ENCODE measurements at regions not wholly inside any gene's neighbourhood (a gene's known extent, or its start where the extent isn't known, plus 50 kb on each side); places are given as distances from the start of the nearest gene placed in this dataset.
A peak's percentile ranks its signal among the peaks of the same experiment; 100 is the strongest.
"Not testable (repeated sequence)": the region's sequence is repeated elsewhere in the genome, so short reads cannot be mapped to it uniquely, and the experiment has no call there.

DNA sequence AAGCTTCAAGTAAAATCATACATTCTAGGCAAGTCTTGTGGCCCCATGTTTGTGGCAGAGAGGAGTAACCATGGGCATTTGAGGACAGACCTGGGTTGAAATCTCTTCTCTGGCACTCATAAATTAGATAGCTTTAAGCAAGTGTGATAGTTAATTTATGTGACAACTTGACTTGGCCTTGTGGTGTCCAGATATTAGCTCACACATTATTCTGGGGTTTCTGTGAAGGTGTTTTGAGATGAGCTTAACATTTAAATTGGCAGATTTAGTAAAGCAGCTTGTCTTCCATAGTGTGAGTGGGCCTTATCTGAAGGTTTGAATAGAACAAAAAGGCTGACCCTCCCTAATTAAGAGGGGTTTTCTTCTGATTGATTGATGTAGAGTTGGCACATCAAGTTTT, 161.4 kb upstream of the SPRY2 start:
- DNase-seq = no peak

DNA sequence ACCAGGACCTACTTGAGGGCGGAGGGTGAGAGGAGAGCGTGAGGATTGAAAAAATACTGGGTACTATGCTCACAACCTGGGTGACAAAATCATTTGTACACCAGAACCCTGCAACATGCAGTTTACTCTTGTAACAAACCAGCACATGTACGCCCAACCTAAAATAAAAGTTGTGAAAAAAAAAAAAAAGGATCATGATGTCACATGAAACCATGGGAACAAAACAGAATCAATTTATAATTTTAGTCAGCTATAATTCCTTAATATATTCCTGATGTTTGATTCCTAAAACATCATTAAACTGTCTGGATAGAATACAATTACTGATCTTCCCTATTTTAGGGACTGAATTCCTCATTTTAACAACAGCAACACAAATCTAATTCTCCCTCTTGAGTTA, 160.6 kb upstream of the SPRY2 start:
- DNase-seq = no peak

DNA sequence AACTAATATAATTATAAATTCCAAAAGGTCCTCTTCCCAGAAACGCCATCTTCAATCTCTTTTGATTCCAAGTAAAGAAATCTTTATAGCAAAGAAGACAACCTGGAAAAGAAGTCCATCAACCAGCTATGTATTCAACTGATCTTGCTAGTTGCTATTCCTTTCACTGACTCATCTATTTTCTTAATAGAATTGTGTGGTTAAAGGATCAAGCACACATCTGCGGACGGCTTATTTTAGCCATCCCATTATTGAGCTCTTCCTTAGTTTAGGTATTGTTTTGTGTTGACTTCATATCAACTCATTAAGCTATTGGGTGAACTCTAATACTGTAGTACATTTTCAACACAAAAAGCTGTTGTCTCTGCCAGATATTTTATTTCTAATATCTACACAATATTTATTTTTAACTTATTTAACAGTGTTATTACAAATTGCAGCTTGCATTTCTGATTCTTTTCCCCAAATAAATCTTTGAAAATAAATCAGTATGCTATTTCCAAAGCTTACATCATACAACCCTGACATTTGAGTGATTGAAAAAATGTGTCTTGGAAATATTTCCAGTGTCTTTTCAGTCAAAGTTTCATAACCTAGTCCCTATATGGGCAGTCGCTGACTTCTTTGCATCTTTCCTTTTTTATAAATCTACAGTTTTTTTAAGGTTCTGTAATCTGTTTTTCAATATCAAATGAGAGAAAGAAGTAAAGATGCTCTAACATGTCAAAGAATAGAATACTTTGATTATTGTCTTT, 158.8 kb upstream of the SPRY2 start:
- DNase-seq = no peak

DNA sequence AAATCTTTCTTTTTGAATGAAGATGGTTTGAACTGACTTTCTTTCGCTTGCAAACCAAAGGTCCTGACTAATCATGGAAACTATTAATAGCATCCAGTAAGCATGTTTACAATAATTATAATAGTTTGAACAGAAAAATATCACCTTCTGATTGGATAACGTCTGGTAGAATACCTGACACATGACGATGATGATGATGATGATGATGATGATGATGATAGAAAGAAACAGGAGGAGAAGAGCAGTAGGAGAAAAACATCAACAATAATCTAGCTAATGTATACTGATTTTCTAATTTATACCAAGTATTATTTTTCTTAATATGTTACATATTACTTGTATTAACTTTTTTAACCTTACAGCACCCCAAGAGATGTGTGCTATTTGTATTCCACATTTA, 157.5 kb upstream of the SPRY2 start:
- DNase-seq = no peak

DNA sequence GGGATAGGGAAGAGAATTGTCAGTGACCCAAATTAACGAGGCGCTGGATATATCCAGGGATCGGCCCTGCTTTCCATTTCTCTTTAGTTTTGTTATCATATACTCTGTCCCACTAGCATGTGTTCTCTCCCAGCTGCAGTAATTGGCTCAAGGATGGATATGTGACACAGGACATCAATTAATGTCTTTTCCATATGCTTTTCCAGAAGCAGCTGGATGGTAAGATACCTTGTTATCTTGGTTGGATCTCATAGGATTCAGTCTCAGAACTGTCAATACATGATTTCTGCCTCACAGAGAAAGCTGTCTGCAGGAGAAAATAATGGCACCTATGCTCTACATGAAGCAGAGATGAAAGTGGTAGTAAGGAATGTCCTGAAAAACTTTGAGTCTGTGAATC, 157.1 kb upstream of the SPRY2 start:
- DNase-seq = no peak

DNA sequence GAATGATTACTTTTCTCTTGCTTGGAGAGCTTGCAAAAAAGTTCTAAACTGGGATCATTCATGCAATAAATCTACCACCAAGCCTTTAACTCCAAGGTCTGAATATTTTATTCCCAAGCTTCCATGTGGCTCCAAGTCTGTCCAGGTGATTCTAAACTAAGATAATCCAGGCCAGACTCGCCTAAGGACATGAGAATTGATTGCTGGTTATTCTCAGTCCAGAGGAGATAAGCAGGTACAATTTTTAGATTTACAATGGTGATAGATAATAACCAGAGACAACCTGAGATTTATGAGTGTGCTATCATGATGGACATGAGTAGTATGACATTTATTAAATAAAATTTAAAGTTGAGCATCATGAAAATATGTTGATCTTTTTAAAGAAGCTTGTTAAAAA, 156.5 kb upstream of the SPRY2 start:
- DNase-seq = no peak

DNA sequence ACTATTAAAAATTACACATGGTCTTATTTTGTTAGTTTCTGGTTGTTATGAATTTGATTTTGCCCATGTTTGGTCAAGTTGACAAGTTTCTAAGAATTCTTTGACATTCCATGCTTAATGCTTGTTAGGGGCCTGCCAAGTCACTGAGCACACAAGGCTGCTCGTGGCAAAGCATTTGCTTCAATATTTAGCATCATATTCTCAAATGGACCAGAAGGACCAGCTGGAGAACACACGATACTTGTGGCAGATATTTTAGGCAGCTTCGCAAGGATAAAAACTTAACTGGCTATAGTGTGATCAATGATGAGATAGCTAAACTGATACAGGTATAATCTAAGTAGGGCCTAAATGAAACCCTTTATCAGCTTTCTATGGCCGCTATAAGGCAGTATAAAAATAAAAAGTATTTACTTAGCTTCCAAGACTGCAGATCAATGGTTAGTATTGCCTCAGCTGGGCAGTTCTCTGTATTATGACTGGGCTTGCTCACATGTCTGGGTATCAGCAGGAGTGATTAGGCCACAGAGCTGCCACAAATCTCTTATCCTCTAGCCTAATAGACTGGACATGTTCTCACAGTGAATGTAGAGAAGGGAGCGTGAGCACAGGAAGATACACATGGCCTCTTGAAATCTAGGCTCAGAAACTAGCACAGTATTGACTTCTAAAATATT, 155.9 kb upstream of the SPRY2 start:
- no peak for DNase-seq

DNA sequence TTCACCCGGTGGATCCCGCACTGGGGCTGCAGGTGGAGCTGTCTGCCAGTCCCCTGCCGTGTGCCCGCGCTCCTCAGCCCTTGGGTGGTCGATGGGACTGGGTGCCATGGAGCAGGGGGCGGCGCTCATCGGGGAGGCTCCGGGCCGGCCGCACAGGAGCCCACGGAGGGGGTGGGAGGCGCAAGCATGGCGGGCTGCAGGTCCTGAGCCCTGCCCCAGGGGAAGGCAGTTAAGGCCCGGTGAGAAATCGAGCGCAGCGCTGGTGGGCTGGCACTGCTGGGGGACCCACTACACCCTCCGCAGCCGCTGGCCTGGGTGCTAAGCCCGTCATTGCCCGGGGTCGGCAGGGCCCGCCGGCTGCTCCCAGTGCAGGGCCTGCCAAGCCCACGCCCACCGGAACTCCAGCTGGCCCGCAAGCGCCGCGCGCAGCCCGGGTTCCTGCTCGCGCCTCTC, 149.6 kb upstream of the SPRY2 start:
- DNase-seq = not testable (repeated sequence)

DNA sequence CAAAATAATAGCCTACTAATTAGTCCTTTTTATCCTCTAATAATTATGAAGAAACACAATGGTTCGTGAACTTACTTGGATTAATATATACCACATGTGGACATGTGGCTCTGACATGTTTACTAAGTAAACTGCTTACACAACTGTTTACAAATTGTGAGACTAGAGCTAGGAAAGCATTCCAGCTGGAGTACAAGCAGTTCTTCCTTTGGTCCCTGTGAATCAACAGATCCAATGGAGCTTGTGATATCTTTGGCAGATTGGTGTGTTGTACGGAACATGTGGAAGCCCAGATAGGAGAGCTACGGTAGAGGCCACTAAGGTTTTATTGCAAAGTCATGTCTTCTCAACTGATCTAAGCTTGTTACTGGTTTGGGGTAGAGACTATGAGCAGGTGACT, 145.5 kb upstream of the SPRY2 start:
- DNase-seq = no peak

DNA sequence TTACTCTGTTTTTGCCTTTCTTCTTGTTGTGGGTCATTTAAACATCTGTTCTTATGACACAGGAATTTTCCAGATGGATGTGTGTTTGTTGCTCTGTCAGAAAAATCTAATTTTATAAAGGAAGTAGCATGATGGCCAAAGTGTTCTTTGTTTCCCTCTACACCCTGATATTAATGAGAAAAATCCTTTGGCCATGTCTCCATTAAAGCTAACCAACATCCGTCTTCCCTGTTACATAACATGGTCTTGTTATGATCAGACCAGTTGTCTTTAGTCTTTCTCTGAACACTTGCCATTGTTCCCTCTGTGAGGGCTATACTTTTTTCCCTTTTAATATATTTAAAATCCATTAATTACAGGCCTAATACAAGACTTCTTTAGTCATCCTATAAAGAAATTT, 142.2 kb upstream of the SPRY2 start:
- DNase-seq = no peak

DNA sequence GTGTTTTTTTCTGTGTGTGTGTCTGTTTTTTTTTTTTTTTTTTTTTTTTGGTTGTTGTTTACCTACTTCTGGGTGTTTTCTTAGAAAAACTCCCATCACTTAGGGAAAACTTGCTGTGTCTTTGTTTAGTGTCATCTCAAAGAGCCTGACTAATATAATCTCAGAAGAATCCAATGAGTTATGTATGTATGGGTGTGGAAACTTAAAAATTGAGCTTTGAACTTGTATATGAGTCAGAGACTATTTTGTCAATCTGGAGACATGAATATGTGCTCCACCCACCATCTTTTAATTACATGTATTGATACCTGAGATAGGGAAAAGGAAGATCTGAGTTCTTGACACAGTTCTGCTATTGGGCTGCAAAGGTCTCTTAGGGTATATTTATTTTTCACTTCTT, 140.7 kb upstream of the SPRY2 start:
- no peak for DNase-seq

DNA sequence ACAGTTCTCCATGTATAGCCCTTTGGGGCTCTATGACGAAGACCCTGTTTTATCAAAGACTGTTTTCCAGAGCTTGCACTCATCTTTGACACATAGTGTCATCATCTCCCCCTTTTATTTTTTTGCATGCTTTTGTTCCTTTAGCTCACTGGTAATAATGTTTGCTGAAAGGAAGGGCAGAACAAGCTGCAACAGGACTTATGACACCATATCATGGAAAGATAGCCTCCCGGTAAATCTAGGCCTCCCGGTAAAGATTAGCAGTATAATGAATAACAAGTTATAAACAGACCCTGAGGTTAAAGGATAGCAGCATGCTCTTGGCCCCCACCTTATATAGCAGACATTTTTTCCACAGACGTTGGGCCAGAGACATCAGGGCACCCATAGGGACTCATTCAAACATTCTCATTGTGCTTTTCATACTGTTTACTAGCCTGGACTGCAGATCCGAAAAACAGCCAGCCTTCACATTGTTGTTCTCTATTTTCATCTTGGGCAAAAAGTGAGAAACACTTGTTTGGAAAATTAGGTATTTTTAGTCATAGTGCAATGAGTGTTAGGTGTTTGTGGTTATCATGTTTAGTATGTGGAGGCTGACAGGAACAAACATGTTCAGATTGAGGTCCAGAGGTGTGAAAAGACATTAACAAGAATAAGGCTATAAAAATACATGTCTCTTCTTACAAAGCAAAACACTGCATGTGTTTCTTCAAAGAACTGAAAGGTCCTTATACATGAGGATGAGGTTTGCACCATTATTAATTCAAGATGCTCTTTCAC, 136.9 kb upstream of the SPRY2 start:
- DNase-seq = no peak

DNA sequence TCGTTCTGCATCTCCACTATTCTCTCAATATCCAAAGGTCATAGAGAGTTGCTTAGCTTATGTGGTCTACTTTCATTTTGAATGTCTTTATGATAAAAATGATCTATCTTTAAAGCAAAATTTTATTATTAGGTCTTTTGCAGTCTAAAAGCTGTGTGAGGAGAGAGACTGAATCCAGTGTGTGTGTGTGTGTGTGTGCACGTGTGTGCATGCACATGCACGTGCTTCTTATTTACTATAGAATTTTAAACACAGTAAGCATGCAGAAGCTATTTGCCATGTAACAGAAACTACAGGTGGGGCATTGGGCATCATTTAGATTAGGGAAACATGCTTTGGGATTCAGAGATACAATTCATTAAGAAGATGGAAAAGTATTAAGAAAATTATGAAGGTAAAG, 136.0 kb upstream of the SPRY2 start:
- no peak for DNase-seq

DNA sequence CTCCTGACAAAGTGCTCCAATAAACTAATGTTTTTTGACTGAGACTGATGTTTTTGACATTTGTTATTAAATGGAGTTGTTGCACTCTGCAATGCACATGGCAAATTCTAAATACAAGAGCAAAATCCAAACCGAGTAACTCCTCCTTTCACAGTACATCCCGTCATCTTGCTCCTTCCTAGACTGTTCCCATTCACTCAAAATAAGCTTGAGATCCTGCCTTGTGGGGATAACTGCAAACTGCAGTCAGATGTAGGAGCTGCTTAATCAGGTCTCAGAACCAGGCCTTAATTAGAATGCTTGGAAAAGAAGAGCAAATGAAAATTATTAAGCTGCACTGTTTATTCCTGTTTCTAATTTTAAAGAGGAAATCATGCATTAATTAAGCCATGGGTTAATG, 134.8 kb upstream of the SPRY2 start:
- DNase-seq = no peak

DNA sequence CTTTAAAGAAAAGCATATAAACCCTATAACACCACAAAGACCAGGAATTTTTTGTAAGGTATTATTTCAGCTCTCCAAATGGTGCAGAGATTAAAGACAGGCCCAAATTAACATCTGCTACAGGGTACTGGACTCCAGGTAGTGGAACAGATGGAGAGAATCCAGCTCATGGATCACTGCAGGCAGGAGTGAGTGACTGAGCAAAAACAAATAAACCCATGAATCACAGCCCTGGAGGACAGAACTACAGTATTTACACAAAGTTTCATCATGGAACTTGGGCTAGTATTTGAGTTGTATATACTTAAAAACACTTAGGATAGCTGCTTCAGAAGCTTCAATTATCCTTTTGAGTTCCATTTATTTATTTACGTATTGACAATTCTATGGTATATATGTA, 132.8 kb upstream of the SPRY2 start:
- peak; percentile 23 for DNase-seq

DNA sequence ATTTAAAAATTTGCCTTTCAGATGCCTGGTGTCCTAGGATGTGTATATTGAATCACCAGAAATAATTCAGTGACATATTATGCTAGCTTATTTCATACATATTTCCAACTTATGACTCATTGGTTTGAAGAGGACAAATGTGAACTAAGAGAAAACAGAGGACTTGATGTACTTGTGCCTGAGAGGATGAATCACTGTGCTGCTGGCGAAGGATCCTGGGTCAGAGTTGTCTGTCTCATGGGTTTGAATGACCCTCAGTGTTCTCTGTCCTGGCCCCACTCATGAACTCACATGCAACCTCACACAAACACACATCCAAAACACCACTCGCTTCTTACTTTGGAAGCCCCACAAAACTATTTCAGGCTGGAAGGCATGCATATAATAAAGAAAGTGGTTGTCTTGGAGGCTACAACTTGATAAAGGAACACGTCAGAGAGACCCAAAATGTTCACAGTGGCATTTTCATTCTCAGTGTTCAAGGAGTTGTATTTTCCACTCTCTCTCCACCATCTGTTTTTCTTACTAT, 129.0 kb upstream of the SPRY2 start:
- no peak for DNase-seq

DNA sequence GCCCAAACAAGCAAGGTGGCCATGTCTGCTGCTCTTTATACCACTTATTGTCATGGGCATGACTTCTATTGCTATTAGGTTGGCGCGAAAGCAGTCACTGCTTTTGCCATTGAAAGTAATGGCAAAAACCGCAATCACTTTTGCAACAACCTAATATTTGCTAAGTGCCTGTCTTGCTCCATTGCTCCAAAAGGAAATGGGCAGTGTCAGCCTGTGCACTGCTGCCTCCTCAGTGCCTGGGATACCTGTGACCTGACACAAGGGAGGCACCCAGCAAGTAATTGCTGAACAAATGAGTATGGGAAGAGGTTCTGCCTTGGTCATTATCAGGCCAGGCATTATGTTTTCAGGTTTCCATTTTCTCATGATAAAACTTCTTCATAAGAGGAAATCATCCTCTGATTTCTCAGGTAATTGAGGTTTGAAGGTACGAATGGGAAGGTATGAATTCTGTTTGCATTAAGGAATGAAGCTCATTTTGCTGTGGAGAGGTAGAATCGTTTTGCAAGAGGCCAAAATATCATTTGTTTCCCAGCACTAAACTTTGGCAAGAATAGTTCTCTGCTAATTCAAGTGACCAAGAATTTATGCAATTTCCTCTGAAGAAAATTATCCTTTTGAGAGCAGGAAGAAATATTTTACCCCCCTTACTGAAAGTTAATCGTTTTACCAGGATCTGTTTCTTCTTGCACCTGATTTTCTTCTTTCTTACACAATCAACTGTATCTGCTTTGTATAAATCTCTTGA, 128.4 kb upstream of the SPRY2 start:
- DNase-seq = no peak

DNA sequence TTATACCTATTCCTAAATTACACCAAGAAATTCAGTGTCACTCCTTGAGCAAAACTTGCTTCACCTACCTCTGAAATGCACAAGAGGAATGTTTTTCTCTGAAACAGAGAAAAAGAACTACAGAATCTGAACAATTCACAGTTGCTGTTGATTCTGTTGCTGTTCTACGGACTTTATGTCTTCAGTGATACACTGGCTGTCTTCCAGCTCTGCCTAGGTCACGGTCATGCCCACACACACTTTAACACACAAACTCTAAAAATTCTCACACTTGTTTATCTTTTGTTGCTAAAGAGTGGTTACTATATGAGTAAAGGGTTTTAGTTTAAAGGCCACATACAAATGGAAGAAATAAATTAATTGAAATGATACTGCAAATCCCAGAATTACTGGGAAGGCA, 124.4 kb upstream of the SPRY2 start:
- no peak for DNase-seq

DNA sequence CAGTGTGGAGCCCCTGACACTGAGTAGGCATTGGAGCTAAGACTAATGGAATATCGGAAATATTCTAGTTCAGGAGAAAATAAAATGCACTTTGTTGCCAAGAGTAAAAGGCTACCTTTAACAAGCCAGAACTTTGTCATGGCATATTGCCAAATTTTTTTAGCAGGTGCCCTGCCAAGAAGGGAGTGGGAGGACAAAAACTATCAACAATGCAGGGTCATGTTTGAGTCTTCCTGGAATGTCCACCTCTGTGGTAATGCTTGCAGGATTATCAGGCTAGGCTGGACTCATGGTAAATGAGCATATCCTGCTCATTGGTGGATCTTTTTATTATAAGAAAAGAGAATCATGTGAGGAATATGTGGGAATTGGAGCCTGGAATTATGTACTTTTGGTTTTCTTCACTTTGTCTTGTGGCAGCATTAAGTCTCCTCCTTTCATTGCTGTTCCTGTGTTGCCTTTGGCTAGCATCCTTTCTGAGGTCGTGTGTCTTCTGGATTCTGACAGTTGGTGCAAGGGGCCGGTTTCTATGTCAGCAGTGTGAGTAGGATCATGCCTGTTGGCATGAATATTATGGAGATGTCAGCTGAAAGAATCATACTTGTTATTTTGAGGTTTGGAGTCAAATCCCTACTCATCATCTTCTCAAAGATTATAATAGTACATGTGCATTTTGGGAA, 122.9 kb upstream of the SPRY2 start:
- no peak for DNase-seq

DNA sequence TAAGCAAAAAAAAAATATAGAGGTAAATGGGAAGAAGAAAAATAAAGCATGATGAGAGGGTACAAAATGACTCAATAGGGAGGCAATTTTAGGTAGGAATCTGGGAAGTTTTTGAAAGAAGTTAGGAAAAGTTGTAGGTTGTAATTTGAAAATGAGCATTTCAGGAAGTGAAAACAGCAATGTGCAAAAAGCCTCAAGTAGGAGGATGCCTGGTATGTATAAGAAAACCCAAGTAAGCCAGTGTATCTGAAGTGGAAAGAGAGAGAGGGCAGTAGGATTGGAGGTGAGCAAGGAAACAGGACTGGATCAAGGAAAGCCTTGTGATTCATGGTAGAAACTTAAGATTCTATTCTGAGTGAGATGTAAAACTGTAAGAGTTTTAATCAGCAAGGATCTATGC, 121.6 kb upstream of the SPRY2 start:
- DNase-seq = no peak

DNA sequence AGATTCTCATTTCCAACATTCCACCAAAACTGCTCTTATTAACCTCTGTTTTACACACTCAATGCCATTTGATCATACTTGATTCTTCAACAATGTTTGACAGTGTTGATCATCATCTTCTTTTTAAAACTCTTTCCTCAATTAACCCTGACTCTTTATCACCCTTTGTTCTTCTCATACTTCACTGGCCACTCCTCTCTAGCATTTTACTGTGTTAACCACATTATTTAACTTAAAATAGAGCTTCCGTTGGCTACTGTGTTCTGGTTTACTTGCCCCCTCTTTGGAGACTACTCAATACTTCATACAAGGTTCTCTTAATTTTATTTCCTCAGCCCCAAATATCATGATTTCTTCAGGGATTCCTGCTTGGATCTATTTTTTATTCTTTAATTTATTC, 121.1 kb upstream of the SPRY2 start:
- no peak for DNase-seq

DNA sequence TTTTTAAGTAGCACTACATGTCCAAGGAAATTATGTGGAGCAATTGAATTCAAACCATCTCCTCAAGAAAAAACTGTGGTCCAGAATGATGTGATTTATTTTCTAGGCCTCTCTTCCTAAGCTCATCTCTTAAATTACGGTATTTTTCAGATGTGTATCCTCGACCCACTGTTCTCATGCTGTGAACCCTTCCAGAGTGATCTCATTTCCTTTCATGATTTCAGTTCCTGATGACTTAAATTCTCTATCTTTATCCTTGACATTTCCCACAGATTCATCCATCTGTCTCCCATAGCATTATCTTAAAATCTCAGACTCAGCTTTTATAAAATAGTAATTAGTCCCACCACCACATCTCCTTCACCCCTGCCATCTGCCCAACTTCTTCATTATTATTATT, 117.6 kb upstream of the SPRY2 start:
- no peak for DNase-seq

Measured in NCI-H1694 (cell line).